ENCODE measurements at regions not wholly inside any gene's neighbourhood (a gene's known extent, or its start where the extent isn't known, plus 50 kb on each side); places are given as distances from the start of the nearest gene placed in this dataset.
"Not testable (repeated sequence)": the region's sequence is repeated elsewhere in the genome, so short reads cannot be mapped to it uniquely, and the experiment has no call there.

GRCh38 chr12:124706363-124706762, 139.0 kb upstream of the NCOR2 start:
- no peak for DNase-seq

- DNase-seq = no peak
Measured at GRCh38 chr12:124705545-124706138, 138.2 kb upstream of the NCOR2 start.

- DNase-seq = no peak
Measured at GRCh38 chr12:124704619-124705018, 137.2 kb upstream of the NCOR2 start.

- no peak for DNase-seq
Measured at GRCh38 chr12:124703856-124704255, 136.4 kb upstream of the NCOR2 start.

GRCh38 chr12:124702736-124703135, 135.3 kb upstream of the NCOR2 start:
- no peak for DNase-seq

- DNase-seq = peak in 4 of 14 donors; percentile 33 to 51 (median 39)
Measured at GRCh38 chr12:124700810-124701592, 133.6 kb upstream of the NCOR2 start.

- no peak for DNase-seq
Measured at GRCh38 chr12:124699909-124700308, 132.5 kb upstream of the NCOR2 start.

- DNase-seq = no peak
Measured at GRCh38 chr12:124698998-124699305, 131.5 kb upstream of the NCOR2 start.

- DNase-seq = peak in 4 of 14 donors; percentile 28 to 61 (median 46)
Measured at GRCh38 chr12:124698211-124698997, 131.0 kb upstream of the NCOR2 start.

GRCh38 chr12:124697722-124698121, 130.3 kb upstream of the NCOR2 start:
- DNase-seq = not testable (repeated sequence)

- peak in 1 of 14 donors; percentile 24 for DNase-seq
Measured at GRCh38 chr12:124696693-124697476, 129.5 kb upstream of the NCOR2 start.

GRCh38 chr12:124695861-124696260, 128.4 kb upstream of the NCOR2 start:
- peak in 1 of 14 donors; percentile 80 for DNase-seq

- peak in 1 of 14 donors; percentile 34 for DNase-seq
Measured at GRCh38 chr12:124694846-124695497, 127.6 kb upstream of the NCOR2 start.

GRCh38 chr12:124694250-124694649, 126.8 kb upstream of the NCOR2 start:
- DNase-seq = no peak

GRCh38 chr12:124693111-124693723, 125.8 kb upstream of the NCOR2 start:
- no peak for DNase-seq

GRCh38 chr12:124692443-124692842, 125.0 kb upstream of the NCOR2 start:
- no peak for DNase-seq

GRCh38 chr12:124691429-124691828, 124.0 kb upstream of the NCOR2 start:
- DNase-seq = no peak

GRCh38 chr12:124689631-124690030, 122.2 kb upstream of the NCOR2 start:
- no peak for DNase-seq

- no peak for DNase-seq
Measured at GRCh38 chr12:124688356-124688992, 121.1 kb upstream of the NCOR2 start.

- DNase-seq = peak in 8 of 14 donors; percentile 21 to 78 (median 42)
Measured at GRCh38 chr12:124687917-124688316, 120.5 kb upstream of the NCOR2 start.

Data from C1 segment of cervical spinal cord (tissue), 14 donors.